Fibroblast of lung (primary cell): ENCODE measurements at regions not wholly inside any gene's neighbourhood (a gene's known extent, or its start where the extent isn't known, plus 50 kb on each side); places are given as distances from the start of the nearest gene placed in this dataset.

Experiments used
- EZH2 ChIP-seq: IDR thresholded peaks from 2 replicates; pipeline ENCODE4 v1.5.1; 2012; ENCODE audit warnings: low read length, control low read depth, mild to moderate bottlenecking; ENCODE audit errors: missing control alignments
- TF ChIP-seq, protein P1 (sequence below), 2 donors: IDR thresholded peaks in 1 of 2; conservative IDR thresholded peaks in 1 of 2; 1 replicate in 1 of 2; 2 replicates in 1 of 2; pipeline ENCODE4 v1.5.1; 2011 to 2012; ENCODE audit warnings: low read length in 2 of 2, control low read depth in 1 of 2, inconsistent platforms in 1 of 2, low read depth in 1 of 2, mild to moderate bottlenecking in 1 of 2

DNA sequence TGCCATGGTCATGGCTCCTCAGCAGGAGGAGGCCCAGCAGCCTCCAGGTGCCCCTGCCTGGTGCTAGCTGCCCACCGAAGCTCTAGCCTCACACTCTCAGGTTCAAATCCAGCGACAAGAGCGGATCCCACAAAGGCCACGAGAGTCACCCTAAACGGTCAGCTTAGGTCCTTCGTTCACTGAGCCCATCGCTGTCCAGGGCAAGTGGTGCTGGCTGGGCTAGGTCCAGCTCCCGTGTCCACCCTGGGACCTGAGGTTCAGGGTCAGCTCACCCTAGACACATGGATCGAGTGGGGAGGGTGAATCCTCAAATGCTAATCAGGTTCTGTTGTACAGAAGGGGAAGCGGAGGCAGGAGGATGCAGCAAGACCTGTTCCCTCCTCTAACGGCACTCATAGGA is 171.9 kb upstream of the SULF2 start:
- no peak for TF ChIP-seq EZH2
- TF ChIP-seq, protein P1, sequence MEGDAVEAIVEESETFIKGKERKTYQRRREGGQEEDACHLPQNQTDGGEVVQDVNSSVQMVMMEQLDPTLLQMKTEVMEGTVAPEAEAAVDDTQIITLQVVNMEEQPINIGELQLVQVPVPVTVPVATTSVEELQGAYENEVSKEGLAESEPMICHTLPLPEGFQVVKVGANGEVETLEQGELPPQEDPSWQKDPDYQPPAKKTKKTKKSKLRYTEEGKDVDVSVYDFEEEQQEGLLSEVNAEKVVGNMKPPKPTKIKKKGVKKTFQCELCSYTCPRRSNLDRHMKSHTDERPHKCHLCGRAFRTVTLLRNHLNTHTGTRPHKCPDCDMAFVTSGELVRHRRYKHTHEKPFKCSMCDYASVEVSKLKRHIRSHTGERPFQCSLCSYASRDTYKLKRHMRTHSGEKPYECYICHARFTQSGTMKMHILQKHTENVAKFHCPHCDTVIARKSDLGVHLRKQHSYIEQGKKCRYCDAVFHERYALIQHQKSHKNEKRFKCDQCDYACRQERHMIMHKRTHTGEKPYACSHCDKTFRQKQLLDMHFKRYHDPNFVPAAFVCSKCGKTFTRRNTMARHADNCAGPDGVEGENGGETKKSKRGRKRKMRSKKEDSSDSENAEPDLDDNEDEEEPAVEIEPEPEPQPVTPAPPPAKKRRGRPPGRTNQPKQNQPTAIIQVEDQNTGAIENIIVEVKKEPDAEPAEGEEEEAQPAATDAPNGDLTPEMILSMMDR (conservative IDR thresholded peaks at IDR 0.05 in 1 of 2, IDR thresholded peaks at IDR 0.05 in 1 of 2; ENCODE audit: low read depth in 1 of 2, low read length in 2 of 2) = no peak
